Breast epithelium (tissue), 4 donors: ENCODE measurements at regions not wholly inside any gene's neighbourhood (a gene's known extent, or its start where the extent isn't known, plus 50 kb on each side); places are given as distances from the start of the nearest gene placed in this dataset.

ENCODE experiments used
- DNase-seq, 2 donors: peaks; one replicate each; pipeline ENCODE4 v3.0.0-alpha.2; 2019; ENCODE audit warnings: low spot score in 2 of 2
- H3K27ac ChIP-seq, 2 donors: fragments of 200-600 bp; sonication (generic) in 1 of 2; one replicate each; pipeline ENCODE4 v1.5.1; 2016 to 2019; ENCODE audit warnings: mild to moderate bottlenecking in 1 of 2
- H3K27me3 ChIP-seq, 2 donors: fragments of 200-600 bp; sonication (generic) in 1 of 2; one replicate each; pipeline versions ENCODE4 v1.5.1 to v1.6.0; 2017 to 2019; ENCODE audit warnings: control low read depth in 1 of 2, mild to moderate bottlenecking in 1 of 2
- H3K36me3 ChIP-seq: fragments of 200-600 bp; one replicate; pipeline ENCODE4 v1.5.1; 2019
- H3K4me1 ChIP-seq, 2 donors: fragments of 200-600 bp; sonication (generic); one replicate each; pipeline ENCODE4 v1.5.1; 2016 to 2019; ENCODE audit warnings: control low read depth in 1 of 2
- H3K4me3 ChIP-seq, 3 donors: fragments of 200-600 bp; sonication (generic); 1 replicate in 2 of 3; 2 replicates in 1 of 3; pipeline ENCODE4 v1.5.1; 2016 to 2019; ENCODE audit warnings: mild to moderate bottlenecking in 3 of 3, moderate library complexity in 2 of 3
- H3K9me3 ChIP-seq, 2 donors: fragments of 200-600 bp; sonication (generic) in 1 of 2; one replicate each; pipeline ENCODE4 v1.5.1; 2016 to 2019; ENCODE audit warnings: control low read depth in 1 of 2
- POLR2A ChIP-seq: fragments of 450-650 bp; IDR thresholded peaks from one replicate; pipeline ENCODE4 v1.6.1; 2016; ENCODE audit warnings: antibody characterized with exemption, mild to moderate bottlenecking, moderate library complexity
- POLR2AphosphoS5 ChIP-seq, 3 donors: sonication (generic); formaldehyde crosslinking; IDR thresholded peaks; one replicate each; pipeline ENCODE4 v1.6.1; 2017; ENCODE audit warnings: antibody characterized with exemption in 3 of 3
- intact Hi-C: fragments of 100-400 bp; cut with DNase I; formaldehyde crosslinking; loops from one replicate; pipeline ENCODE4 v1.15.1; 2023; ENCODE audit warnings: low total_unique reads
- TF ChIP-seq, protein P1 (sequence below), 3 donors: fragments of 450-650 bp; IDR thresholded peaks; one replicate each; pipeline ENCODE4 v1.5.1; 2016 to 2017; ENCODE audit warnings: antibody characterized with exemption in 3 of 3, mild to moderate bottlenecking in 3 of 3, moderate library complexity in 3 of 3

DNA sequence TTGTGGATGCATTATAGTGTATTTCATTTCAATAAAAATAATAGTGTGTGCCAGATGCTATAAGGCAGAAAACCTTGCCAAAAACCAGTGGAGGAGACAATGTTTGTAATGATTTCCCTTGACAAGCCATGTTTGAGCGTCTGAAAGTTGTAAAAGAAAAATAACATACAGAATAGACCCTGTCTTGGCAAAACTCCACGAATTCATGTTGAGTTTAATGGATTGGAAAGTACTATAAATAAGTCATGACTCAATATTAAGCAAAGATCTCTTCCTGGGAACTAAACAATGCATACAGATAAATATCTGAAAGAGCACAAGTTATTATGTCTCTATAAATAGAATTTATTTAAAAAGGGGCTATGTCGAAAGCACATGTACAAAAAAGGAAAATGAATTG is 543.5 kb downstream of the GABRG1 start:
- no peak overlapping the region for H3K27ac ChIP-seq
- no peaks in the 10 kb centered on the region for H3K27me3 ChIP-seq
- no peak overlapping the region for H3K4me3 ChIP-seq
- DNase-seq = no peak
- no peaks in the 10 kb centered on the region for H3K36me3 ChIP-seq
- peaks cover 0 to 5% of the 10 kb centered on the region in 2 donors for H3K9me3 ChIP-seq
- TF ChIP-seq POLR2A (no peak), POLR2AphosphoS5 (IDR thresholded peaks at IDR 0.05) (no peak)
- TF ChIP-seq, protein P1, sequence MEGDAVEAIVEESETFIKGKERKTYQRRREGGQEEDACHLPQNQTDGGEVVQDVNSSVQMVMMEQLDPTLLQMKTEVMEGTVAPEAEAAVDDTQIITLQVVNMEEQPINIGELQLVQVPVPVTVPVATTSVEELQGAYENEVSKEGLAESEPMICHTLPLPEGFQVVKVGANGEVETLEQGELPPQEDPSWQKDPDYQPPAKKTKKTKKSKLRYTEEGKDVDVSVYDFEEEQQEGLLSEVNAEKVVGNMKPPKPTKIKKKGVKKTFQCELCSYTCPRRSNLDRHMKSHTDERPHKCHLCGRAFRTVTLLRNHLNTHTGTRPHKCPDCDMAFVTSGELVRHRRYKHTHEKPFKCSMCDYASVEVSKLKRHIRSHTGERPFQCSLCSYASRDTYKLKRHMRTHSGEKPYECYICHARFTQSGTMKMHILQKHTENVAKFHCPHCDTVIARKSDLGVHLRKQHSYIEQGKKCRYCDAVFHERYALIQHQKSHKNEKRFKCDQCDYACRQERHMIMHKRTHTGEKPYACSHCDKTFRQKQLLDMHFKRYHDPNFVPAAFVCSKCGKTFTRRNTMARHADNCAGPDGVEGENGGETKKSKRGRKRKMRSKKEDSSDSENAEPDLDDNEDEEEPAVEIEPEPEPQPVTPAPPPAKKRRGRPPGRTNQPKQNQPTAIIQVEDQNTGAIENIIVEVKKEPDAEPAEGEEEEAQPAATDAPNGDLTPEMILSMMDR (IDR thresholded peaks at IDR 0.05) = no peak
- intact Hi-C loops = no loop called here
- no peaks in the 10 kb centered on the region for H3K4me1 ChIP-seq

DNA sequence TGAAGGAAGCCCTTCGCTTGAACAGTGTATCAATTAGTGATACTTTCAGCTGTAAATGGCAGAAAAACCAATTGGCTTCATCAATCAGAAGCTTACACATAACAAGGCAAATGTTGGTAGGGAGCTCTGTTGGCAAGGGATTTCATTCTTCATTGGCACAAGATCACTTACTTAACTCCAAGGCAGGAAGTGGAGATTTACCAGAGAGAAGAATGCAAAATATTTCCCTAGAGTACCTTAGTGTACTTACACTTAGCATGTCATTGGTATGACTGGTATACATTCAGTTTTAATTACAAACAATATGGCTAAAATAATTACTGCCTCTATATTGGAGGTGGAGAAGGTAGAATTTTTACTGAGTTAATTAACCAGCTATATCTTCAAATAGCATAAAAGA is 545.0 kb downstream of the GABRG1 start:
- H3K27me3 ChIP-seq = no peaks in the 10 kb centered on the region
- no peak overlapping the region for H3K27ac ChIP-seq
- no peaks in the 10 kb centered on the region for H3K4me1 ChIP-seq
- no peaks in the 10 kb centered on the region for H3K36me3 ChIP-seq
- H3K9me3 ChIP-seq = no peaks in the 10 kb centered on the region
- no peak overlapping the region for H3K4me3 ChIP-seq
- DNase-seq = no peak
- TF ChIP-seq POLR2AphosphoS5 (IDR thresholded peaks at IDR 0.05) (no peak), POLR2A (no peak)
- TF ChIP-seq, protein P1 (IDR thresholded peaks at IDR 0.05) = no peak
- intact Hi-C loops = no loop called here

DNA sequence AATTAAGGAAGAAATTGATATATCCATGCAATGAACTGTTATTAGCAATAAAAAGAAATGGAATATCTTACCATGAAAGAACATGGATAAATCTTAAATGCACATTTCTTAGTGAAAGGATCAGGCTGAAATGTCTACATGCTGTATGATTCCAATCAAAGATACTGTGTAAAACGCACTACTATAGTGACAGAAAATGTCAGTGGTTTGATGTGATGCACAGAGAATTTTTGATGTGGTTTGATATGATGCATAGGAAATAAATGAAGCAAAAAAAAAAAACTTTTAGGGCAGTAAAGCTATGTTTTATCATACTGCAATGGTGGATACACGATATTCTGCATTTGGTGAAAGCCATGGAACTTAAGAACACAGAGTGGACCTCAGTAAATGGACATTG is 547.6 kb downstream of the GABRG1 start:
- DNase-seq = no peak
- TF ChIP-seq, protein P1 (IDR thresholded peaks at IDR 0.05) = no peak
- TF ChIP-seq POLR2A = no peak
- TF ChIP-seq POLR2AphosphoS5 (IDR thresholded peaks at IDR 0.05) = no peak
- no peaks in the 10 kb centered on the region for H3K27me3 ChIP-seq
- no peak overlapping the region for H3K4me3 ChIP-seq
- intact Hi-C loops = no loop called here
- H3K36me3 ChIP-seq = no peaks in the 10 kb centered on the region
- no peaks in the 10 kb centered on the region for H3K4me1 ChIP-seq
- no peaks in the 10 kb centered on the region for H3K9me3 ChIP-seq
- H3K27ac ChIP-seq = no peak overlapping the region

DNA sequence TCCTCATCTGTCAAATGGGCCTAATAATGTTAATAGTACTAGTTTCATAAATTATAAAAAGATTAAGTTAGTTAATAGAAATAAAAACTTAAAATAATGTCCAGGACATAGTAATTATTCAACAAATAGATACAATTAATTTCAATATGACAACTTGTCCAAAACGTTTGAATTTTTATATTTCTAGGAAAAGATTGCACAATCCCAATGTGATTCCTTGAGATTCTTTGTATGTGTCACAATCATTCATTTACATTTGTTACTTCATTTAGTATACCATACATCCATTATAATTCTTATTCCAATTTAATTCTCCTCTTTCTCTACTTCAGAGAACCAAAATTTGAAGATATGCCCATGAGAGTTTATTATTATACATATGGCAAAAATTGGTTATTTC is 554.2 kb downstream of the GABRG1 start:
- Histone ChIP-seq H3K4me1 (no peaks in the 10 kb centered on the region), H3K27me3 (no peaks in the 10 kb centered on the region), H3K9me3 (peaks cover 0 to 4% of the 10 kb centered on the region in 2 donors), H3K27ac (no peak overlapping the region), H3K36me3 (no peaks in the 10 kb centered on the region), H3K4me3 (no peak overlapping the region)
- intact Hi-C loops = no loop called here
- DNase-seq = no peak
- TF ChIP-seq POLR2AphosphoS5 (IDR thresholded peaks at IDR 0.05) (no peak), POLR2A (no peak)
- TF ChIP-seq, protein P1 (IDR thresholded peaks at IDR 0.05) = no peak

DNA sequence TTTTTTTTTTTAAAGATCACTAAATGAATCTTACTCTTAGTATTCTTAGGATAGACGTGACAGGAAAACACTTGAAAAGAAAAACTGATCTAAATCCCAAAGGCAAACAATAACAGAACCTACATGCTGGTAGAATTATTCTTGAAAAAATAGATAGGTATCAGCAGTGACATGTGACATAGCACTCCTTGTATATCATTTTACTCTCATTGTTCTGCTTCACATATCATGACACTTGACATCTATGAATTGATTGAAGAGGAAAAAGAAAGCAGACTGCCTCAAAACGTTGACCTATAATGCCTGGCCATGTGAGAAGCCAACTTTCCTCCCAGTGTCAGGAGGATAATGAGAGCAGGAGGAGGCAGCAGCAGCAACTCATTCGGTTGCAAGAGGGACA is 555.2 kb downstream of the GABRG1 start:
- Histone ChIP-seq H3K4me1 (no peaks in the 10 kb centered on the region), H3K27ac (no peak overlapping the region), H3K27me3 (no peaks in the 10 kb centered on the region), H3K4me3 (no peak overlapping the region), H3K9me3 (peaks cover 0 to 4% of the 10 kb centered on the region in 2 donors), H3K36me3 (no peaks in the 10 kb centered on the region)
- TF ChIP-seq, protein P1 (IDR thresholded peaks at IDR 0.05) = no peak
- TF ChIP-seq POLR2AphosphoS5 (IDR thresholded peaks at IDR 0.05) (no peak), POLR2A (no peak)
- intact Hi-C loops = no loop called here
- no peak for DNase-seq
